IMR-90 (cell line): ENCODE measurements at regions not wholly inside any gene's neighbourhood (a gene's known extent, or its start where the extent isn't known, plus 50 kb on each side); places are given as distances from the start of the nearest gene placed in this dataset.

ENCODE experiments used
- ATAC-seq: fragments of 200-7000 bp; cut with Tn5 transposase; 2 replicates; pipeline ENCODE4 v1.9.1; 2020; ENCODE audit warnings: low read depth, mild to moderate bottlenecking, moderate library complexity
- BruUV-seq: library from RNA; stranded (reverse); fragments of 400-500 nt; replicated peaks from 2 replicates; lab custom pipeline; 2021; lab: Mats Ljungman, UMichigan
- CTCF ChIA-PET: fragments of 300-600 bp; formaldehyde crosslinking; extraction: SDS; loops from one replicate; lab custom pipeline; 2021; ENCODE audit warnings: antibody characterized with exemption; lab: Yijun Ruan, JAX
- POLR2A ChIA-PET: fragments of 300-600 bp; sonication (Branson Sonifier 250); formaldehyde crosslinking; loops from one replicate; lab custom pipeline; 2022; ENCODE audit warnings: antibody characterized with exemption; ENCODE audit not compliant: unreplicated experiment; lab: Charles Lee
- DNase-seq: peaks from one replicate; pipeline ENCODE4 v3.0.0; 2013
- H2AFZ ChIP-seq: replicated peaks from 2 replicates; pipeline ENCODE3; 2013; ENCODE audit warnings: low read length, mild to moderate bottlenecking; ENCODE audit not compliant: poor library complexity
- H2AK5ac ChIP-seq: 2 replicates; pipeline ENCODE4 v1.6.1; 2013; ENCODE audit warnings: low read depth, low read length, inconsistent platforms
- H2AK9ac ChIP-seq: replicated peaks from 2 replicates; pipeline ENCODE3; 2013; ENCODE audit warnings: mild to moderate bottlenecking, low read depth, low read length, moderate library complexity; ENCODE audit not compliant: poor library complexity
- H2BK120ac ChIP-seq: 2 replicates; pipeline ENCODE4 v1.6.1; 2013; ENCODE audit warnings: low read depth, low read length, inconsistent platforms
- H2BK15ac ChIP-seq: 3 replicates; pipeline ENCODE4 v1.6.1; 2013; ENCODE audit warnings: low read depth, low read length, inconsistent platforms
- H2BK20ac ChIP-seq: 2 replicates; pipeline ENCODE4 v1.6.1; 2013; ENCODE audit warnings: low read depth, mild to moderate bottlenecking, inconsistent platforms, low read length, moderate library complexity
- H2BK5ac ChIP-seq: 2 replicates; pipeline ENCODE4 v1.6.1; 2013; ENCODE audit warnings: mild to moderate bottlenecking, low read depth, low read length, inconsistent platforms; ENCODE audit not compliant: poor library complexity, severe bottlenecking
- H3K14ac ChIP-seq: replicated peaks from 2 replicates; pipeline ENCODE4 v1.6.1; 2013; ENCODE audit warnings: low read depth, low read length, inconsistent platforms
- H3K18ac ChIP-seq: 2 replicates; pipeline ENCODE4 v1.6.1; 2013; ENCODE audit warnings: low read depth, low read length, control low read depth
- H3K23ac ChIP-seq: 2 replicates; pipeline ENCODE4 v1.6.1; 2013; ENCODE audit warnings: low read depth, low read length, inconsistent platforms
- H3K27ac ChIP-seq: 2 replicates; pipeline ENCODE4 v1.5.1; 2013; ENCODE audit warnings: mild to moderate bottlenecking, control low read depth, low read length; ENCODE audit not compliant: insufficient read depth
- H3K27me3 ChIP-seq: 2 replicates; pipeline ENCODE4 v1.6.1; 2013; ENCODE audit warnings: low read length; ENCODE audit not compliant: control insufficient read depth, insufficient read depth
- H3K36me3 ChIP-seq: 2 replicates; pipeline ENCODE4 v1.6.1; 2013; ENCODE audit warnings: low read length, mixed read lengths; ENCODE audit not compliant: control insufficient read depth, insufficient read depth
- H3K4ac ChIP-seq: 2 replicates; pipeline ENCODE4 v1.6.1; 2013; ENCODE audit warnings: low read depth, low read length, inconsistent platforms
- H3K4me1 ChIP-seq: 2 replicates; pipeline ENCODE4 v1.6.1; 2013; ENCODE audit warnings: low read length, mixed read lengths; ENCODE audit not compliant: control insufficient read depth, insufficient read depth
- H3K4me2 ChIP-seq: 2 replicates; pipeline ENCODE4 v1.6.1; 2013; ENCODE audit warnings: low read depth, mild to moderate bottlenecking, control low read depth, low read length, moderate library complexity
- H3K4me3 ChIP-seq: 2 replicates; pipeline ENCODE4 v1.5.1; 2013; ENCODE audit warnings: low read depth, mild to moderate bottlenecking, control low read depth, low read length, moderate library complexity; ENCODE audit not compliant: insufficient read depth
- H3K56ac ChIP-seq: 2 replicates; pipeline ENCODE4 v1.6.1; 2013; ENCODE audit warnings: low read length, inconsistent platforms; ENCODE audit not compliant: insufficient read depth; ENCODE audit errors: extremely low read depth
- H3K79me1 ChIP-seq, 2 experiments: 2 replicates each; pipeline ENCODE4 v1.6.1; 2013; ENCODE audit warnings: low read length in 2 of 2, inconsistent platforms in 1 of 2, low read depth in 1 of 2
- H3K9ac ChIP-seq: 2 replicates; pipeline ENCODE4 v1.6.1; 2013; ENCODE audit warnings: low read depth, low read length, control low read depth
- H3K9me1 ChIP-seq: 2 replicates; pipeline ENCODE4 v1.6.1; 2013; ENCODE audit warnings: low read length, inconsistent platforms; ENCODE audit not compliant: insufficient read depth
- H3K9me3 ChIP-seq: 2 replicates; pipeline ENCODE4 v1.6.1; 2013; ENCODE audit warnings: low read length; ENCODE audit not compliant: control insufficient read depth, insufficient read depth
- H4K20me1 ChIP-seq: 2 replicates; pipeline ENCODE4 v1.6.1; 2013; ENCODE audit warnings: low read length, inconsistent platforms; ENCODE audit not compliant: insufficient read depth
- H4K5ac ChIP-seq: 2 replicates; pipeline ENCODE4 v1.6.1; 2013; ENCODE audit warnings: mild to moderate bottlenecking, low read depth, low read length, control low read depth
- H4K8ac ChIP-seq, 2 experiments: 2 replicates each; pipeline ENCODE4 v1.6.1; 2013; ENCODE audit warnings: low read depth in 2 of 2, low read length in 2 of 2, control low read depth in 1 of 2, inconsistent platforms in 1 of 2
- H4K91ac ChIP-seq: 2 replicates; pipeline ENCODE4 v1.6.1; 2013; ENCODE audit warnings: low read depth, low read length, inconsistent platforms; ENCODE audit not compliant: insufficient read depth
- BHLHE40 ChIP-seq: fragments of 150-350 bp; IDR thresholded peaks from 2 replicates; pipeline ENCODE4 v1.6.1; 2016; ENCODE audit warnings: mild to moderate bottlenecking, low read depth, low read length
- CEBPB ChIP-seq: IDR thresholded peaks from 2 replicates; pipeline ENCODE4 v1.6.1; 2012; ENCODE audit warnings: low read depth, low read length, improper control_type of control experiment
- CHD1 ChIP-seq: IDR thresholded peaks from 2 replicates; pipeline ENCODE4 v1.6.1; 2012; ENCODE audit warnings: low read depth, low read length, improper control_type of control experiment
- CTCF ChIP-seq: conservative IDR thresholded peaks from 2 replicates; pipeline ENCODE4 v1.5.1; 2012; ENCODE audit warnings: mild to moderate bottlenecking, low read depth, low read length, improper control_type of control experiment
- ELK1 ChIP-seq: fragments of 150-350 bp; IDR thresholded peaks from 2 replicates; pipeline ENCODE4 v1.6.1; 2016; ENCODE audit warnings: low read depth, mild to moderate bottlenecking, low read length, moderate library complexity, borderline replicate concordance
- FOS ChIP-seq: fragments of 150-350 bp; IDR thresholded peaks from 2 replicates; pipeline ENCODE4 v1.6.1; 2016; ENCODE audit warnings: low read depth, low read length
- MAFK ChIP-seq: IDR thresholded peaks from 2 replicates; pipeline ENCODE4 v1.6.1; 2012; ENCODE audit warnings: low read depth, low read length, improper control_type of control experiment
- MAZ ChIP-seq: IDR thresholded peaks from 2 replicates; pipeline ENCODE4 v1.6.1; 2012; ENCODE audit warnings: low read depth, mild to moderate bottlenecking, low read length, improper control_type of control experiment, moderate library complexity, borderline replicate concordance
- MXI1 ChIP-seq: IDR thresholded peaks from 2 replicates; pipeline ENCODE4 v1.6.1; 2012; ENCODE audit warnings: low read depth, mild to moderate bottlenecking, low read length, moderate library complexity, borderline replicate concordance
- NFE2L2 ChIP-seq: fragments of 150-350 bp; IDR thresholded peaks from 2 replicates; pipeline ENCODE4 v1.6.1; 2016; ENCODE audit warnings: low read depth, mild to moderate bottlenecking, low read length
- POLR2A ChIP-seq: IDR thresholded peaks from 2 replicates; pipeline ENCODE4 v1.6.1; 2012; ENCODE audit warnings: mild to moderate bottlenecking, low read depth, low read length
- RAD21 ChIP-seq: IDR thresholded peaks from 2 replicates; pipeline ENCODE4 v1.6.1; 2012; ENCODE audit warnings: low read length, improper control_type of control experiment
- RCOR1 ChIP-seq: IDR thresholded peaks from 2 replicates; pipeline ENCODE4 v1.6.1; 2012; ENCODE audit warnings: mild to moderate bottlenecking, low read length, improper control_type of control experiment; ENCODE audit not compliant: insufficient replicate concordance
- RFX5 ChIP-seq: IDR thresholded peaks from 2 replicates; pipeline ENCODE4 v1.8.0; 2012; ENCODE audit warnings: low read depth, mild to moderate bottlenecking, low read length, moderate library complexity
- SMC3 ChIP-seq: fragments of 150-350 bp; IDR thresholded peaks from 2 replicates; pipeline ENCODE4 v1.6.1; 2016; ENCODE audit warnings: low read depth, mild to moderate bottlenecking, antibody characterized with exemption, low read length, moderate library complexity
- USF2 ChIP-seq: fragments of 150-350 bp; IDR thresholded peaks from 2 replicates; pipeline ENCODE4 v1.6.1; 2017; ENCODE audit warnings: mild to moderate bottlenecking, antibody characterized with exemption, low read length, low read depth
- WGBS, 2 experiments: methylation state at CpG; one replicate each; pipeline versions ENCODE4 v1.1.5 to v1.1.7; 2013; ENCODE audit warnings: missing lambda C conversion rate in 2 of 2; ENCODE audit not compliant: insufficient read length in 1 of 2; ENCODE audit errors: extremely low coverage in 2 of 2; 5-methylcytosine and 5-hydroxymethylcytosine counted together
- dilution Hi-C: fragments of 300-500 bp; cut with HindIII; formaldehyde crosslinking; loops from one replicate; pipeline ENCODE4 v1.14.3; 2018; ENCODE audit warnings: low sequenced_read_pairs; ENCODE audit not compliant: unreplicated experiment
- in situ Hi-C: fragments of 300-500 bp; cut with MboI; formaldehyde crosslinking; loops from 3 replicates; pipeline ENCODE4 v1.14.3; 2019; ENCODE audit warnings: low sequenced_read_pairs, inconsistent platforms, mixed read lengths
- intact Hi-C: fragments of 100-400 bp; cut with micrococcal nuclease; formaldehyde crosslinking; loops from 2 replicates; pipeline ENCODE4 v1.10.0; 2022

- no peak overlapping the region for H3K56ac ChIP-seq
- no peak overlapping the region for H2AK9ac ChIP-seq
- no peak overlapping the region for H2BK20ac ChIP-seq
- no peak overlapping the region for H2BK120ac ChIP-seq
- H3K27ac ChIP-seq = no peak overlapping the region
- POLR2A ChIA-PET = no interaction called here
- H3K14ac ChIP-seq = no peak overlapping the region
- H3K36me3 ChIP-seq = no peaks in the 10 kb centered on the region
- no peak overlapping the region for H2BK15ac ChIP-seq
- H4K8ac ChIP-seq = no peak overlapping the region
- H2AFZ ChIP-seq = no peak overlapping the region
- no peaks in the 10 kb centered on the region for H3K9me1 ChIP-seq
- TF ChIP-seq POLR2A = no peak
- TF ChIP-seq BHLHE40 = no peak
- TF ChIP-seq SMC3 = no peak
- TF ChIP-seq RAD21 = no peak
- TF ChIP-seq RCOR1 = no peak
- no peak for TF ChIP-seq CHD1
- TF ChIP-seq CTCF = no peak
- TF ChIP-seq FOS = no peak
- no peak for TF ChIP-seq MAFK
- no peak for TF ChIP-seq CEBPB
- no peak for TF ChIP-seq MXI1
- TF ChIP-seq USF2 = no peak
- TF ChIP-seq ELK1 = no peak
- no peak for TF ChIP-seq MAZ
- TF ChIP-seq NFE2L2 = no peak
- TF ChIP-seq RFX5 = no peak
- CTCF ChIA-PET = no interaction called here
- H3K79me1 ChIP-seq = no peaks in the 10 kb centered on the region
- BruUV-seq = no TSS peak
- dilution Hi-C loops (no loop called here), in situ Hi-C loops (no loop called here), intact Hi-C loops (no loop called here)
- no peak overlapping the region for H2BK5ac ChIP-seq
- H3K4me3 ChIP-seq = no peak overlapping the region
- no peak for DNase-seq
- H4K91ac ChIP-seq = no peak overlapping the region
- peaks cover 12% of the 10 kb centered on the region; the same call in 1 of the 2 replicates for H3K9me3 ChIP-seq
- no peaks in the 10 kb centered on the region for H4K20me1 ChIP-seq
- H3K9ac ChIP-seq = no peak overlapping the region
- no peaks in the 10 kb centered on the region for H3K4me1 ChIP-seq
- no peak overlapping the region for H4K5ac ChIP-seq
- no peak overlapping the region for H3K4me2 ChIP-seq
- no peak overlapping the region for H3K23ac ChIP-seq
- H3K27me3 ChIP-seq = no peaks in the 10 kb centered on the region
- no peak overlapping the region for H2AK5ac ChIP-seq
- no peak overlapping the region for H3K4ac ChIP-seq
- 45% methylated on average over 2 of the region's 3 CpGs; no CpG with 5 or more reads in 1 of the 2 experiments for WGBS, 2 experiments
- H3K18ac ChIP-seq = no peak overlapping the region
- no peak for ATAC-seq
Measured at GRCh38 chr13:58625703-58626389, 994.3 kb downstream of the PCDH17 start.
